Central memory CD8-positive, alpha-beta T cell (primary cell): ENCODE measurements at regions not wholly inside any gene's neighbourhood (a gene's known extent, or its start where the extent isn't known, plus 50 kb on each side); places are given as distances from the start of the nearest gene placed in this dataset.

Experiments
- ATAC-seq: fragments of 150-1000 bp; cut with Tn5 transposase; replicated peaks from 2 replicates; pipeline ENCODE4 v1.10.0; 2022; ENCODE audit warnings: mild to moderate bottlenecking, moderate FRiP score, moderate number of reproducible peaks; ENCODE audit not compliant: poor library complexity, severe bottlenecking; ENCODE audit errors: extremely low read depth
- DNase-seq, 2 donors: peaks; one replicate each; pipeline ENCODE4 v3.0.0; 2021; ENCODE audit warnings: low spot score in 2 of 2
- H3K27ac Mint-ChIP-seq: one replicate; pipeline ENCODE4 v1.8.0; 2022; ENCODE audit warnings: low read depth, mild to moderate bottlenecking, moderate library complexity, mixed read lengths
- H3K27me3 Mint-ChIP-seq: one replicate; pipeline ENCODE4 v1.8.0; 2022; ENCODE audit warnings: mixed read lengths
- H3K36me3 Mint-ChIP-seq: one replicate; pipeline ENCODE4 v1.8.0; 2022; ENCODE audit warnings: mild to moderate bottlenecking, moderate library complexity, mixed read lengths; ENCODE audit not compliant: insufficient read depth
- H3K4me1 Mint-ChIP-seq: one replicate; pipeline ENCODE4 v1.8.0; 2022; ENCODE audit warnings: mixed read lengths
- H3K4me3 Mint-ChIP-seq: one replicate; pipeline ENCODE4 v1.8.0; 2022; ENCODE audit warnings: mild to moderate bottlenecking, moderate library complexity, mixed read lengths
- H3K9me3 Mint-ChIP-seq: one replicate; pipeline ENCODE4 v1.8.0; 2022; ENCODE audit warnings: mixed read lengths

GRCh38 chr16:65624666-65625065 is 502.8 kb upstream of the CDH11 start:
- Mint-ChIP-seq H3K36me3 (no peaks in the 10 kb centered on the region), H3K9me3 (peaks cover 24% of the 10 kb centered on the region), H3K4me3 (no peak overlapping the region), H3K27me3 (no peaks in the 10 kb centered on the region), H3K27ac (no peak overlapping the region), H3K4me1 (no peaks in the 10 kb centered on the region)
- ATAC-seq (no peak), DNase-seq (no peak)

- Mint-ChIP-seq H3K27ac (no peak overlapping the region), H3K36me3 (no peaks in the 10 kb centered on the region), H3K27me3 (no peaks in the 10 kb centered on the region), H3K4me3 (no peak overlapping the region), H3K9me3 (peaks cover 24% of the 10 kb centered on the region), H3K4me1 (no peaks in the 10 kb centered on the region)
- ATAC-seq (no peak), DNase-seq (no peak)
Observed at GRCh38 chr16:65624229-65624628, 502.4 kb upstream of the CDH11 start.

GRCh38 chr16:65622871-65623270 is 501.0 kb upstream of the CDH11 start:
- DNase-seq (no peak), ATAC-seq (no peak)
- Mint-ChIP-seq H3K9me3 (peaks cover 24% of the 10 kb centered on the region), H3K27me3 (no peaks in the 10 kb centered on the region), H3K4me1 (no peaks in the 10 kb centered on the region), H3K4me3 (no peak overlapping the region), H3K27ac (no peak overlapping the region), H3K36me3 (no peaks in the 10 kb centered on the region)

- peaks cover 24% of the 10 kb centered on the region for H3K9me3 Mint-ChIP-seq
- H3K27me3 Mint-ChIP-seq = no peaks in the 10 kb centered on the region
- ATAC-seq (no peak), DNase-seq (no peak)
- no peak overlapping the region for H3K27ac Mint-ChIP-seq
- no peaks in the 10 kb centered on the region for H3K36me3 Mint-ChIP-seq
- no peaks in the 10 kb centered on the region for H3K4me1 Mint-ChIP-seq
- no peak overlapping the region for H3K4me3 Mint-ChIP-seq
Observed at GRCh38 chr16:65622151-65622550, 500.3 kb upstream of the CDH11 start.

- H3K27ac Mint-ChIP-seq = no peak overlapping the region
- H3K27me3 Mint-ChIP-seq = no peaks in the 10 kb centered on the region
- no peak for ATAC-seq
- H3K4me3 Mint-ChIP-seq = no peak overlapping the region
- no peaks in the 10 kb centered on the region for H3K36me3 Mint-ChIP-seq
- no peaks in the 10 kb centered on the region for H3K4me1 Mint-ChIP-seq
- peaks cover 24% of the 10 kb centered on the region for H3K9me3 Mint-ChIP-seq
- DNase-seq = no peak
Observed at GRCh38 chr16:65621640-65622039, 499.8 kb upstream of the CDH11 start.

GRCh38 chr16:65619606-65620005 is 497.7 kb upstream of the CDH11 start:
- Mint-ChIP-seq H3K36me3 (peaks cover 2% of the 10 kb centered on the region), H3K27ac (no peak overlapping the region), H3K27me3 (no peaks in the 10 kb centered on the region), H3K9me3 (peaks cover 24% of the 10 kb centered on the region), H3K4me3 (no peak overlapping the region), H3K4me1 (no peaks in the 10 kb centered on the region)
- ATAC-seq = no peak
- DNase-seq = no peak

- no peaks in the 10 kb centered on the region for H3K4me1 Mint-ChIP-seq
- no peaks in the 10 kb centered on the region for H3K27me3 Mint-ChIP-seq
- DNase-seq (no peak), ATAC-seq (no peak)
- H3K27ac Mint-ChIP-seq = no peak overlapping the region
- peaks cover 2% of the 10 kb centered on the region for H3K36me3 Mint-ChIP-seq
- H3K9me3 Mint-ChIP-seq = peaks cover 22% of the 10 kb centered on the region
- H3K4me3 Mint-ChIP-seq = no peak overlapping the region
Observed at GRCh38 chr16:65618931-65619330, 497.1 kb upstream of the CDH11 start.

GRCh38 chr16:65618333-65618732 is 496.5 kb upstream of the CDH11 start:
- H3K27me3 Mint-ChIP-seq = no peaks in the 10 kb centered on the region
- peaks cover 2% of the 10 kb centered on the region for H3K36me3 Mint-ChIP-seq
- peaks cover 21% of the 10 kb centered on the region for H3K9me3 Mint-ChIP-seq
- no peak overlapping the region for H3K4me3 Mint-ChIP-seq
- DNase-seq = no peak
- no peak for ATAC-seq
- no peak overlapping the region for H3K27ac Mint-ChIP-seq
- no peaks in the 10 kb centered on the region for H3K4me1 Mint-ChIP-seq

GRCh38 chr16:65617421-65617820 is 495.6 kb upstream of the CDH11 start:
- DNase-seq (no peak), ATAC-seq (no peak)
- Mint-ChIP-seq H3K27ac (no peak overlapping the region), H3K27me3 (no peaks in the 10 kb centered on the region), H3K4me3 (no peak overlapping the region), H3K9me3 (peaks cover 20% of the 10 kb centered on the region), H3K36me3 (peaks cover 2% of the 10 kb centered on the region), H3K4me1 (no peaks in the 10 kb centered on the region)

GRCh38 chr16:65608455-65608854 is 486.6 kb upstream of the CDH11 start:
- Mint-ChIP-seq H3K36me3 (no peaks in the 10 kb centered on the region), H3K27ac (no peak overlapping the region), H3K4me3 (no peak overlapping the region), H3K9me3 (peaks cover 34% of the 10 kb centered on the region), H3K4me1 (no peaks in the 10 kb centered on the region), H3K27me3 (no peaks in the 10 kb centered on the region)
- ATAC-seq = no peak
- DNase-seq = no peak

- Mint-ChIP-seq H3K27ac (no peak overlapping the region), H3K36me3 (no peaks in the 10 kb centered on the region), H3K9me3 (peaks cover 33% of the 10 kb centered on the region), H3K4me1 (no peaks in the 10 kb centered on the region), H3K27me3 (no peaks in the 10 kb centered on the region), H3K4me3 (no peak overlapping the region)
- DNase-seq (no peak), ATAC-seq (no peak)
Observed at GRCh38 chr16:65604771-65605170, 482.9 kb upstream of the CDH11 start.

- no peaks in the 10 kb centered on the region for H3K4me1 Mint-ChIP-seq
- DNase-seq = no peak
- no peak for ATAC-seq
Observed at GRCh38 chr16:65601781-65602180, 479.9 kb upstream of the CDH11 start.

GRCh38 chr16:65600629-65601028 is 478.8 kb upstream of the CDH11 start:
- H3K9me3 Mint-ChIP-seq = peaks cover 39% of the 10 kb centered on the region
- DNase-seq (no peak), ATAC-seq (no peak)
- H3K27ac Mint-ChIP-seq = no peak overlapping the region
- no peaks in the 10 kb centered on the region for H3K4me1 Mint-ChIP-seq
- no peaks in the 10 kb centered on the region for H3K27me3 Mint-ChIP-seq
- H3K4me3 Mint-ChIP-seq = no peak overlapping the region
- H3K36me3 Mint-ChIP-seq = no peaks in the 10 kb centered on the region

More at GRCh38 chr16:65601781-65602180, 479.9 kb upstream of the CDH11 start:
- H3K9me3 Mint-ChIP-seq = peaks cover 31% of the 10 kb centered on the region
- no peaks in the 10 kb centered on the region for H3K36me3 Mint-ChIP-seq
- no peak overlapping the region for H3K27ac Mint-ChIP-seq
- H3K27me3 Mint-ChIP-seq = no peaks in the 10 kb centered on the region
- H3K4me3 Mint-ChIP-seq = no peak overlapping the region

GRCh38 chr16:65600046-65600445 is 478.2 kb upstream of the CDH11 start:
- H3K27me3 Mint-ChIP-seq = no peaks in the 10 kb centered on the region
- H3K36me3 Mint-ChIP-seq = no peaks in the 10 kb centered on the region
- no peaks in the 10 kb centered on the region for H3K4me1 Mint-ChIP-seq
- H3K4me3 Mint-ChIP-seq = no peak overlapping the region
- H3K9me3 Mint-ChIP-seq = peaks cover 41% of the 10 kb centered on the region
- ATAC-seq (no peak), DNase-seq (no peak)
- no peak overlapping the region for H3K27ac Mint-ChIP-seq
